ENCODE measurements at regions not wholly inside any gene's neighbourhood (a gene's known extent, or its start where the extent isn't known, plus 50 kb on each side); places are given as distances from the start of the nearest gene placed in this dataset.
A peak's percentile ranks its signal among the peaks of the same experiment; 100 is the strongest.

GRCh38 chr14:53525608-53526007, 372.5 kb upstream of the DDHD1 start:
- peak overlapping the region; percentile 69 for H3K9ac ChIP-seq (ENCODE audit: low read length)
- no peak overlapping the region for H3K27ac ChIP-seq (ENCODE audit: low read length, poor library complexity, severe bottlenecking)
- H3K27me3 ChIP-seq (ENCODE audit: control insufficient read depth in 1 of 2, insufficient read depth in 1 of 2, low read length in 2 of 2), result no peaks in the 10 kb centered on the region
- no peak overlapping the region for H2AFZ ChIP-seq (ENCODE audit: low read depth, low read length)
- peak overlapping the region in 1 of 2 experiments; percentile 49 for H3K4me3 ChIP-seq (ENCODE audit: insufficient read depth in 1 of 2, low read depth in 1 of 2, low read length in 2 of 2)
- no peak overlapping the region for H2AK5ac ChIP-seq (ENCODE audit: low read length, severe bottlenecking)
- peak; percentile 24 for DNase-seq
- no peaks in the 10 kb centered on the region for H3K79me1 ChIP-seq (replicated peaks; ENCODE audit: low read length, poor library complexity, severe bottlenecking)
- no peak overlapping the region for H2BK120ac ChIP-seq (ENCODE audit: low read depth, low read length)
- H3K14ac ChIP-seq (ENCODE audit: low read length in 2 of 2), result no peak overlapping the region
- no peak overlapping the region for H2BK5ac ChIP-seq (ENCODE audit: low read depth, low read length, poor library complexity, severe bottlenecking)
- H3K4me2 ChIP-seq (ENCODE audit: low read length, poor library complexity, severe bottlenecking), result no peak overlapping the region
- no peak overlapping the region for H4K91ac ChIP-seq (ENCODE audit: low read length)
- no peaks in the 10 kb centered on the region for H3K4me1 ChIP-seq (ENCODE audit: control insufficient read depth, insufficient read depth, low read depth, low read length)
- H3K9me3 ChIP-seq (ENCODE audit: control insufficient read depth, low read length), result no peaks in the 10 kb centered on the region
- H2BK12ac ChIP-seq (ENCODE audit: low read length in 2 of 2), result no peak overlapping the region
- H2BK15ac ChIP-seq (ENCODE audit: low read depth, poor library complexity, severe bottlenecking), result no peak overlapping the region
- H4K8ac ChIP-seq (ENCODE audit: low read length), result no peak overlapping the region
- no peaks in the 10 kb centered on the region for H3K36me3 ChIP-seq (ENCODE audit: control insufficient read depth in 1 of 2, insufficient read depth in 2 of 2, low read depth in 1 of 2, low read length in 2 of 2)
- H3K4ac ChIP-seq (ENCODE audit: low read depth in 1 of 2, low read length in 2 of 2), result no peak overlapping the region
- no peak overlapping the region for H3K18ac ChIP-seq (ENCODE audit: low read depth in 1 of 2, low read length in 2 of 2)
- 75% methylated on average over 2 of the region's 2 CpGs for WGBS
- no peak overlapping the region for H3K23ac ChIP-seq (ENCODE audit: low read length in 2 of 2)

- no peak for DNase-seq
- Histone ChIP-seq H2AFZ (ENCODE audit: low read depth, low read length) (no peak overlapping the region), H3K23ac (ENCODE audit: low read length in 2 of 2) (no peak overlapping the region), H2BK12ac (ENCODE audit: low read length in 2 of 2) (no peak overlapping the region), H3K9ac (ENCODE audit: low read length) (no peak overlapping the region), H3K9me3 (ENCODE audit: control insufficient read depth, low read length) (no peaks in the 10 kb centered on the region), H3K4ac (ENCODE audit: low read depth in 1 of 2, low read length in 2 of 2) (no peak overlapping the region), H3K18ac (ENCODE audit: low read depth in 1 of 2, low read length in 2 of 2) (no peak overlapping the region), H3K27ac (ENCODE audit: low read length, poor library complexity, severe bottlenecking) (no peak overlapping the region), H2BK15ac (ENCODE audit: low read depth, poor library complexity, severe bottlenecking) (no peak overlapping the region), H3K36me3 (ENCODE audit: control insufficient read depth in 1 of 2, insufficient read depth in 2 of 2, low read depth in 1 of 2, low read length in 2 of 2) (no peaks in the 10 kb centered on the region), H3K4me1 (ENCODE audit: control insufficient read depth, insufficient read depth, low read depth, low read length) (no peaks in the 10 kb centered on the region), H3K4me2 (ENCODE audit: low read length, poor library complexity, severe bottlenecking) (no peak overlapping the region), H4K91ac (ENCODE audit: low read length) (no peak overlapping the region), H3K27me3 (ENCODE audit: control insufficient read depth in 1 of 2, insufficient read depth in 1 of 2, low read length in 2 of 2) (no peaks in the 10 kb centered on the region), H3K4me3 (ENCODE audit: insufficient read depth in 1 of 2, low read depth in 1 of 2, low read length in 2 of 2) (no peak overlapping the region), H4K8ac (ENCODE audit: low read length) (no peak overlapping the region), H3K14ac (ENCODE audit: low read length in 2 of 2) (no peak overlapping the region), H2BK120ac (ENCODE audit: low read depth, low read length) (no peak overlapping the region), H2AK5ac (ENCODE audit: low read length, severe bottlenecking) (no peak overlapping the region), H2BK5ac (ENCODE audit: low read depth, low read length, poor library complexity, severe bottlenecking) (no peak overlapping the region), H3K79me1 (replicated peaks; ENCODE audit: low read length, poor library complexity, severe bottlenecking) (no peaks in the 10 kb centered on the region)
- WGBS, result 97% methylated on average over 4 of the region's 4 CpGs
Observed at GRCh38 chr14:53524391-53524790, 371.3 kb upstream of the DDHD1 start.

GRCh38 chr14:53523226-53523625, 370.1 kb upstream of the DDHD1 start:
- Histone ChIP-seq H3K9ac (ENCODE audit: low read length) (no peak overlapping the region), H3K23ac (ENCODE audit: low read length in 2 of 2) (no peak overlapping the region), H3K4me1 (ENCODE audit: control insufficient read depth, insufficient read depth, low read depth, low read length) (no peaks in the 10 kb centered on the region), H3K27ac (ENCODE audit: low read length, poor library complexity, severe bottlenecking) (no peak overlapping the region), H3K4me3 (ENCODE audit: insufficient read depth in 1 of 2, low read depth in 1 of 2, low read length in 2 of 2) (no peak overlapping the region), H2BK15ac (ENCODE audit: low read depth, poor library complexity, severe bottlenecking) (no peak overlapping the region), H3K27me3 (ENCODE audit: control insufficient read depth in 1 of 2, insufficient read depth in 1 of 2, low read length in 2 of 2) (no peaks in the 10 kb centered on the region), H2AFZ (ENCODE audit: low read depth, low read length) (no peak overlapping the region), H3K14ac (ENCODE audit: low read length in 2 of 2) (no peak overlapping the region), H4K91ac (ENCODE audit: low read length) (no peak overlapping the region), H3K9me3 (ENCODE audit: control insufficient read depth, low read length) (no peaks in the 10 kb centered on the region), H3K36me3 (ENCODE audit: control insufficient read depth in 1 of 2, insufficient read depth in 2 of 2, low read depth in 1 of 2, low read length in 2 of 2) (no peaks in the 10 kb centered on the region), H3K4me2 (ENCODE audit: low read length, poor library complexity, severe bottlenecking) (no peak overlapping the region), H4K8ac (ENCODE audit: low read length) (no peak overlapping the region), H3K4ac (ENCODE audit: low read depth in 1 of 2, low read length in 2 of 2) (no peak overlapping the region), H3K18ac (ENCODE audit: low read depth in 1 of 2, low read length in 2 of 2) (no peak overlapping the region), H2BK5ac (ENCODE audit: low read depth, low read length, poor library complexity, severe bottlenecking) (no peak overlapping the region), H2AK5ac (ENCODE audit: low read length, severe bottlenecking) (no peak overlapping the region), H2BK120ac (ENCODE audit: low read depth, low read length) (no peak overlapping the region), H2BK12ac (ENCODE audit: low read length in 2 of 2) (no peak overlapping the region), H3K79me1 (replicated peaks; ENCODE audit: low read length, poor library complexity, severe bottlenecking) (no peaks in the 10 kb centered on the region)
- DNase-seq, result no peak
- WGBS, result 95% methylated on average over 1 of the region's 3 CpGs

GRCh38 chr14:53520078-53520928, 367.2 kb upstream of the DDHD1 start:
- Histone ChIP-seq H3K4me3 (ENCODE audit: insufficient read depth in 1 of 2, low read depth in 1 of 2, low read length in 2 of 2) (no peak overlapping the region), H3K23ac (ENCODE audit: low read length in 2 of 2) (no peak overlapping the region), H3K79me1 (replicated peaks; ENCODE audit: low read length, poor library complexity, severe bottlenecking) (no peaks in the 10 kb centered on the region), H4K8ac (ENCODE audit: low read length) (no peak overlapping the region), H3K18ac (ENCODE audit: low read depth in 1 of 2, low read length in 2 of 2) (no peak overlapping the region), H2BK5ac (ENCODE audit: low read depth, low read length, poor library complexity, severe bottlenecking) (no peak overlapping the region), H3K4me2 (ENCODE audit: low read length, poor library complexity, severe bottlenecking) (no peak overlapping the region), H2AFZ (ENCODE audit: low read depth, low read length) (no peak overlapping the region), H3K4me1 (ENCODE audit: control insufficient read depth, insufficient read depth, low read depth, low read length) (no peaks in the 10 kb centered on the region), H2BK15ac (ENCODE audit: low read depth, poor library complexity, severe bottlenecking) (no peak overlapping the region), H2AK5ac (ENCODE audit: low read length, severe bottlenecking) (no peak overlapping the region), H3K36me3 (ENCODE audit: control insufficient read depth in 1 of 2, insufficient read depth in 2 of 2, low read depth in 1 of 2, low read length in 2 of 2) (no peaks in the 10 kb centered on the region), H3K4ac (ENCODE audit: low read depth in 1 of 2, low read length in 2 of 2) (no peak overlapping the region), H3K14ac (ENCODE audit: low read length in 2 of 2) (no peak overlapping the region), H2BK120ac (ENCODE audit: low read depth, low read length) (no peak overlapping the region), H3K27ac (ENCODE audit: low read length, poor library complexity, severe bottlenecking) (no peak overlapping the region), H4K91ac (ENCODE audit: low read length) (no peak overlapping the region), H2BK12ac (ENCODE audit: low read length in 2 of 2) (no peak overlapping the region), H3K9ac (ENCODE audit: low read length) (no peak overlapping the region), H3K27me3 (ENCODE audit: control insufficient read depth in 1 of 2, insufficient read depth in 1 of 2, low read length in 2 of 2) (no peaks in the 10 kb centered on the region), H3K9me3 (ENCODE audit: control insufficient read depth, low read length) (no peaks in the 10 kb centered on the region)
- DNase-seq, result no peak
- 100% methylated on average over 3 of the region's 7 CpGs for WGBS
